A673 (cell line): ENCODE measurements at regions not wholly inside any gene's neighbourhood (a gene's known extent, or its start where the extent isn't known, plus 50 kb on each side); places are given as distances from the start of the nearest gene placed in this dataset.

Source experiments
- BruUV-seq: library from RNA; stranded (reverse); fragments of 400-500 nt; replicated peaks from 2 replicates; lab custom pipeline; 2021; lab: Mats Ljungman, UMichigan
- CTCF ChIA-PET: fragments of 300-600 bp; sonication (Branson Sonifier 250); formaldehyde crosslinking; loops from one replicate; lab custom pipeline; 2022; ENCODE audit warnings: antibody characterized with exemption; lab: Charles Lee
- POLR2A ChIA-PET: fragments of 300-600 bp; sonication (Branson Sonifier 250); formaldehyde crosslinking; loops from one replicate; lab custom pipeline; 2022; ENCODE audit warnings: antibody characterized with exemption; ENCODE audit not compliant: low non-redundant PET; lab: Charles Lee
- DNase-seq: peaks from one replicate; pipeline ENCODE4 v3.0.0-alpha.2; 2015; ENCODE audit warnings: low spot score
- H3K27ac ChIP-seq: fragments of 200-600 bp; sonication (generic); 2 replicates; pipeline ENCODE4 v1.5.1; 2016; ENCODE audit warnings: mixed run types, low read depth, mild to moderate bottlenecking, mixed read lengths, antibody characterized with exemption, low read length; ENCODE audit not compliant: poor library complexity, severe bottlenecking
- H3K27me3 ChIP-seq: fragments of 200-600 bp; sonication (generic); replicated peaks from 2 replicates; pipeline ENCODE4 v1.6.1; 2017; ENCODE audit warnings: mixed run types, low read depth, mild to moderate bottlenecking, mixed read lengths, antibody characterized with exemption, low read length; ENCODE audit not compliant: insufficient read depth, poor library complexity
- H3K36me3 ChIP-seq: fragments of 200-600 bp; sonication (generic); 2 replicates; pipeline ENCODE4 v1.6.1; 2016; ENCODE audit warnings: mixed run types, mild to moderate bottlenecking, mixed read lengths, antibody characterized with exemption, low read length; ENCODE audit not compliant: insufficient read depth, poor library complexity, severe bottlenecking
- H3K4me1 ChIP-seq: fragments of 200-600 bp; sonication (generic); 2 replicates; pipeline ENCODE4 v1.6.1; 2017; ENCODE audit warnings: mixed run types, mild to moderate bottlenecking, mixed read lengths, antibody characterized with exemption, low read length; ENCODE audit not compliant: insufficient read depth, poor library complexity, severe bottlenecking
- H3K4me3 ChIP-seq: fragments of 200-600 bp; sonication (generic); 2 replicates; pipeline ENCODE4 v1.5.1; 2016; ENCODE audit warnings: low read depth, mixed run types, mild to moderate bottlenecking, mixed read lengths, low read length; ENCODE audit not compliant: poor library complexity, severe bottlenecking
- H3K9me3 ChIP-seq: fragments of 200-600 bp; sonication (generic); 2 replicates; pipeline ENCODE4 v1.6.1; 2016; ENCODE audit warnings: mixed run types, low read depth, mild to moderate bottlenecking, mixed read lengths, antibody characterized with exemption, low read length; ENCODE audit not compliant: poor library complexity, severe bottlenecking
- CTCF ChIP-seq: fragments of 300-800, 200-600 bp; sonication (generic); conservative IDR thresholded peaks from 2 replicates; pipeline ENCODE4 v1.5.1; 2017; ENCODE audit warnings: low read depth, mild to moderate bottlenecking, antibody characterized with exemption, low read length, moderate library complexity, mixed read lengths
- EZH2 ChIP-seq: fragments of 200-600 bp; sonication (generic); IDR thresholded peaks from 2 replicates; pipeline ENCODE4 v1.6.1; 2017; ENCODE audit warnings: borderline replicate concordance, low read depth, mild to moderate bottlenecking, mixed read lengths, antibody characterized with exemption, low read length; ENCODE audit not compliant: poor library complexity, severe bottlenecking
- intact Hi-C: fragments of 100-400 bp; cut with micrococcal nuclease; formaldehyde crosslinking; loops from one replicate; pipeline ENCODE4 v1.10.0; 2022; ENCODE audit not compliant: unreplicated experiment

GRCh38 chr4:42786350-42787078 is 106.0 kb upstream of the GRXCR1 start:
- H3K4me3 ChIP-seq: no peak overlapping the region
- peaks cover 6% of the 10 kb centered on the region for H3K9me3 ChIP-seq
- CTCF ChIA-PET: no interaction called here
- intact Hi-C loops: no loop called here
- TF ChIP-seq EZH2 (no peak), CTCF (no peak)
- H3K36me3 ChIP-seq: no peaks in the 10 kb centered on the region
- BruUV-seq: no TSS peak
- DNase-seq: no peak
- H3K4me1 ChIP-seq: no peaks in the 10 kb centered on the region
- no peaks in the 10 kb centered on the region for H3K27me3 ChIP-seq
- H3K27ac ChIP-seq: no peak overlapping the region
- POLR2A ChIA-PET: no interaction called here

- intact Hi-C loops: no loop called here
- DNase-seq: no peak
Observed at GRCh38 chr4:42785817-42786216, 106.7 kb upstream of the GRXCR1 start.

GRCh38 chr4:42781315-42781714 is 111.2 kb upstream of the GRXCR1 start:
- H3K36me3 ChIP-seq: no peaks in the 10 kb centered on the region
- no peak overlapping the region for H3K4me3 ChIP-seq
- TF ChIP-seq EZH2 (no peak), CTCF (no peak)
- BruUV-seq: no TSS peak
- POLR2A ChIA-PET: no interaction called here
- no peaks in the 10 kb centered on the region for H3K4me1 ChIP-seq
- CTCF ChIA-PET: no interaction called here
- peaks cover 6% of the 10 kb centered on the region for H3K9me3 ChIP-seq
- DNase-seq: no peak
- no peak overlapping the region for H3K27ac ChIP-seq
- H3K27me3 ChIP-seq: no peaks in the 10 kb centered on the region
- intact Hi-C loops: no loop called here

More at GRCh38 chr4:42785817-42786216, 106.7 kb upstream of the GRXCR1 start:
- Histone ChIP-seq H3K36me3 (no peaks in the 10 kb centered on the region), H3K9me3 (peaks cover 6% of the 10 kb centered on the region), H3K27me3 (no peaks in the 10 kb centered on the region), H3K4me1 (no peaks in the 10 kb centered on the region), H3K4me3 (no peak overlapping the region), H3K27ac (no peak overlapping the region)
- TF ChIP-seq EZH2 (no peak), CTCF (no peak)
- POLR2A ChIA-PET: no interaction called here
- CTCF ChIA-PET: no interaction called here
- no TSS peak for BruUV-seq
